Kidney epithelial cell (primary cell): ENCODE measurements at regions not wholly inside any gene's neighbourhood (a gene's known extent, or its start where the extent isn't known, plus 50 kb on each side); places are given as distances from the start of the nearest gene placed in this dataset.

Experiments used
- DNase-seq: peaks from one replicate; pipeline ENCODE4 v3.0.0-alpha.2; 2010; ENCODE audit warnings: low read depth
- H3K27me3 ChIP-seq: 2 replicates; pipeline ENCODE4 v1.6.0; 2011; ENCODE audit warnings: low read length; ENCODE audit not compliant: control insufficient read depth, insufficient read depth
- H3K36me3 ChIP-seq: 2 replicates; pipeline ENCODE4 v1.5.1; 2011; ENCODE audit warnings: low read length; ENCODE audit not compliant: control insufficient read depth, insufficient read depth
- H3K4me3 ChIP-seq: 2 replicates; pipeline ENCODE4 v1.5.1; 2011; ENCODE audit warnings: low read depth, mild to moderate bottlenecking, control low read depth, low read length
- CTCF ChIP-seq: IDR thresholded peaks from 2 replicates; pipeline ENCODE4 v1.5.1; 2011; ENCODE audit warnings: mild to moderate bottlenecking, moderate library complexity, low read length, control low read depth, inconsistent platforms; ENCODE audit not compliant: insufficient read depth, poor library complexity, severe bottlenecking

- TF ChIP-seq CTCF = no peak
- DNase-seq = no peak
- no peak overlapping the region for H3K4me3 ChIP-seq
- H3K36me3 ChIP-seq = no peaks in the 10 kb centered on the region
- H3K27me3 ChIP-seq = no peaks in the 10 kb centered on the region
Measured at GRCh38 chr18:56100090-56100722, 512.2 kb upstream of the TCF4 start.

- DNase-seq = no peak
- no peak for TF ChIP-seq CTCF
- H3K4me3 ChIP-seq = no peak overlapping the region
- no peaks in the 10 kb centered on the region for H3K27me3 ChIP-seq
- no peaks in the 10 kb centered on the region for H3K36me3 ChIP-seq
Measured at GRCh38 chr18:56097621-56098020, 509.6 kb upstream of the TCF4 start.

GRCh38 chr18:56096861-56097260 is 508.9 kb upstream of the TCF4 start:
- no peak for DNase-seq
- Histone ChIP-seq H3K4me3 (no peak overlapping the region), H3K36me3 (no peaks in the 10 kb centered on the region), H3K27me3 (no peaks in the 10 kb centered on the region)
- TF ChIP-seq CTCF = no peak

- no peak for DNase-seq
- Histone ChIP-seq H3K27me3 (no peaks in the 10 kb centered on the region), H3K36me3 (no peaks in the 10 kb centered on the region), H3K4me3 (no peak overlapping the region)
- no peak for TF ChIP-seq CTCF
Measured at GRCh38 chr18:56089612-56090258, 501.7 kb upstream of the TCF4 start.

- Histone ChIP-seq H3K27me3 (no peaks in the 10 kb centered on the region), H3K4me3 (no peak overlapping the region), H3K36me3 (no peaks in the 10 kb centered on the region)
- DNase-seq = no peak
- no peak for TF ChIP-seq CTCF
Measured at GRCh38 chr18:56086786-56087185, 498.8 kb upstream of the TCF4 start.

GRCh38 chr18:56086176-56086575 is 498.2 kb upstream of the TCF4 start:
- DNase-seq = no peak
- H3K36me3 ChIP-seq = no peaks in the 10 kb centered on the region
- TF ChIP-seq CTCF = no peak

More at GRCh38 chr18:56086176-56086575, 498.2 kb upstream of the TCF4 start:
- H3K4me3 ChIP-seq = no peak overlapping the region
- no peaks in the 10 kb centered on the region for H3K27me3 ChIP-seq
